ENCODE measurements at regions not wholly inside any gene's neighbourhood (a gene's known extent, or its start where the extent isn't known, plus 50 kb on each side); places are given as distances from the start of the nearest gene placed in this dataset.

DNA sequence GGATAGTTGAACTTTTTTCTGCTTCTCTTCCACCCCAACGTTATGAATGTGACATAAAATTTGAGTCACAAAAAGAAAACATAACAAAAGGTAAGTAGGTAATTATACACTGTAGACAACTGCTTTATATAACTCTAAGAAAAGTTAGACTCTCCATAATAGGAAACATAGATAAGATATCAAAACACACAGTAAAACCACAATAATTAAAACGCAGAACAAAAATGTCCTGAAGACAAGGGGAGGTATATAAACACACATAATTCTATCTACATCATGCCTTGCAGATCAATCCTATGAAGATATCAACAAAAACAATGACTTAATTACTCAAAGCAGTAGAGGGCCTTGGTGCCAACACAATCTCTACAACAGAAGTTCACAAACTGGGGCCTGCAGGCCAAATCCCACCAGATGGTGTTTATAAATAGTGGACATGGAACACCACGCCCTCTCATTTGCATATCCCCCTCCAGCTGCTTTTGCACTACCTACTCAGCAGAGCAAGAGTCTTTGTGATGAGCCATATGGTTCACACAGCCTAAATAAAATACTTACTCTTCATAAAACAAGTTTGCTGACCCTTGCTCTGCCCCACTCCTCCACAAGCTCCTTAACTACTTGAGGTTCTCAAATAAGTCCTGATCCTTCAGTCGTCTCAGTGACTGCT, 254.7 kb downstream of the KLF12 start:
- H2AFZ ChIP-seq (ENCODE audit: low read length, unreplicated experiment) = no peak overlapping the region
- no peaks in the 10 kb centered on the region for H3K4me1 ChIP-seq (ENCODE audit: control insufficient read depth, insufficient read depth, low read length, unreplicated experiment)
- peaks cover 5% of the 10 kb centered on the region; the same call in 1 of the 2 replicates for H3K36me3 ChIP-seq (ENCODE audit: insufficient read depth, low read length)
- H3K27me3 ChIP-seq (ENCODE audit: insufficient read depth, low read length) = no peaks in the 10 kb centered on the region
- H3K4me3 ChIP-seq (ENCODE audit: low read depth, low read length) = no peak overlapping the region
- no peaks in the 10 kb centered on the region for H3K79me2 ChIP-seq (ENCODE audit: control insufficient read depth, insufficient read depth, low read length, unreplicated experiment)
- H3K27ac ChIP-seq (ENCODE audit: low read depth, low read length) = no peak overlapping the region

DNA sequence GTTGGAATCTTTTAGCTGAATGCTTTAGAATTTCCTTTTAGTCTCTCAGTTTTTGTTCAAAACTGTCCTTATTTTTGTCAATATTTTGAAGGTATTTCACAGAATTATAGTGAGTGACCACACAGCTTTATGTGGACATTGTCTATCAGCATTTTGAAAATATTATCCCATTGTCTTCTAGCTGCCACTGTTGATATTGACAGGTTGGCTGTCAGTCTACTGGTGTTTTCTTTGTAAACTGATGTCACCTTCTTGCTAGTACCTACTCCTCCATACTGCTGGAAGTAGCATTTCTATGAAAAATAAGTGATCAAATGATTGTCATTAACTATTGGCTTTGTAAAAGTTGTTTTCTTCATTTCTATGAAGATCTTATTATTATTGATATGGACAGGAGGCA, 256.8 kb downstream of the KLF12 start:
- H3K4me3 ChIP-seq (ENCODE audit: low read depth, low read length) = no peak overlapping the region
- H3K27ac ChIP-seq (ENCODE audit: low read depth, low read length) = no peak overlapping the region
- H3K36me3 ChIP-seq (ENCODE audit: insufficient read depth, low read length) = peaks cover 5% of the 10 kb centered on the region; the same call in 1 of the 2 replicates

DNA sequence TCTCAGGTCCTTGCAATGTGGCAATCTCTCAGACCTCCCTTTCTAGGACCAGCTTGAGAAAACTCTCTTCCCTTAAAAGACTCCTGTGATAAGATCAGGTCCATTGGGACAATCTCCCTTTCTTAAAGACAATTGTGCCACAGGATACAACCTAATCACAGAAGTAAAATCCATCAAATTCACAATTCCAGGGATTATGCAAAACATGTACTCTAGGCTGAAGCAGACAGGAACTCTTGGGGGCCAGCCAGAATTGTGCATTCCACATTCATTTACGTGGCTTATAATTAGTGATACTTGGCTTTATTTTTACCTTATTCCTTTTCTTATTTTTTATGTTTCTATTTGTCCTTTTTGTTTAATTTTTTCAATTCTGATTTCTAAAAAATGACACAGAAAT, 257.9 kb downstream of the KLF12 start:
- Histone ChIP-seq H3K4me1 (ENCODE audit: control insufficient read depth, insufficient read depth, low read length, unreplicated experiment) (peaks cover 14% of the 10 kb centered on the region), H3K4me3 (ENCODE audit: low read depth, low read length) (no peak overlapping the region), H3K27me3 (ENCODE audit: insufficient read depth, low read length) (no peaks in the 10 kb centered on the region), H3K27ac (ENCODE audit: low read depth, low read length) (no peak overlapping the region), H2AFZ (ENCODE audit: low read length, unreplicated experiment) (no peak overlapping the region), H3K36me3 (ENCODE audit: insufficient read depth, low read length) (peaks cover 5% of the 10 kb centered on the region; the same call in 1 of the 2 replicates), H3K79me2 (ENCODE audit: control insufficient read depth, insufficient read depth, low read length, unreplicated experiment) (no peaks in the 10 kb centered on the region)

More for the DNA sequence above, 256.8 kb downstream of the KLF12 start:
- Histone ChIP-seq H2AFZ (ENCODE audit: low read length, unreplicated experiment) (no peak overlapping the region), H3K4me1 (ENCODE audit: control insufficient read depth, insufficient read depth, low read length, unreplicated experiment) (peaks cover 4% of the 10 kb centered on the region), H3K79me2 (ENCODE audit: control insufficient read depth, insufficient read depth, low read length, unreplicated experiment) (no peaks in the 10 kb centered on the region), H3K27me3 (ENCODE audit: insufficient read depth, low read length) (no peaks in the 10 kb centered on the region)

DNA sequence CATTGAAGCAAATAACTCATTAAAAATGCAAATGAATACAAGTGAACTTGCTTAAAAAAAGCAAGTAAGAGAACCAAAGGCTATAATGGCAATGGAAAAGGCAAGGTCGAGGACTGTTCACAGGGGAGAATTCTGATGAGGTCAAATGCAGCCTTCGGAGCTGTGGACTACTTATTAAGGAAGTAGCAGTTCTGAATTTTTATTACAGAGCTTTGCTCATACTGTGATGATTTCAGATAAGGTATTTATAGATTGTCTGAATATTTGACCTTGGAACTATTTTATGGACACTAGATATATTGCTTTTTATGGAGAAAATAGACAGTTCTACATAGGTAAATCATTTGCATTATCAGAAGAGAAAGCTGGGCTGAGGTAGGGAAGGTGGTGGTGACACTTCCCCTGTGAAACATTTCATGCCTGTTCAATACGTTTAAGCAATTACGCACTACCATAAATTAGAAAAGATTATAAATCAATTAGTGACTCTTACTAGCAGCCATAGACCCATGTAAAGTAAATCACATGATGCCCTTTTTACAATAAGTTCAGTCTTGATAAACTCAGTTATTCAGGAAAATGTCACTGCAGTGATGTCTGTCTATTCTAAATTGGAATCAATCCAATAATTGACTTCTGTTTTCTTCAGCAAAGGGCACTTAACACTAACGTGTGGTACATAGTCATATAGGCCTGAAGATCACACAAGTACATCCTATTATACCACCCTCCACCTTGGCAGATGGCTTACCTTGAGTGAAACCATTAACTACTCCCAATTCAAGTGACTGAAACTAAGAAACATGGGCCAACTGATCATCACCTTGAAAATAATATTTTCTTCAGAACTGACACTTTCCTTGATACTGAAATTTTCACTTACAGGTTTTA, 260.0 kb downstream of the KLF12 start:
- Histone ChIP-seq H3K4me1 (ENCODE audit: control insufficient read depth, insufficient read depth, low read length, unreplicated experiment) (peaks cover 32% of the 10 kb centered on the region), H3K4me3 (ENCODE audit: low read depth, low read length) (no peak overlapping the region)

DNA sequence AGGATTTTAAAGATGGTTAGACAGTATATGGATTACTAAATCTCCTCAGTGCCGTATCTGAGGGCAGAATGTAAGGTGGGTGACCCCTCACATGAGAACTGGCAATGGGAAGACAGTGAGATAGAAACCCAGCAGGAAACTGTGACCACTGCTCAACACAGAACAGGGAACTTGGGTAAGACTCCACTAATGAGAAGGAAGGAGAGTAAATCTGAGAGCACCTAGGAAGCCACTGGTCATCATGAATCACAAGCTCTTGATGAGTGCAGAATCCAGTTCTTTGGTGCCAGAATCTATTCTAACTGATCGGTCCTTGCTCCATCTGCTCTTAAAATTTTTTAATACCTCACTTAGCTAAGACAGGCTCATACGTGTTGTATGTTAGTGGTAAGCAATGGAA, 261.8 kb downstream of the KLF12 start:
- Histone ChIP-seq H3K79me2 (ENCODE audit: control insufficient read depth, insufficient read depth, low read length, unreplicated experiment) (no peaks in the 10 kb centered on the region), H2AFZ (ENCODE audit: low read length, unreplicated experiment) (no peak overlapping the region), H3K4me1 (ENCODE audit: control insufficient read depth, insufficient read depth, low read length, unreplicated experiment) (peaks cover 32% of the 10 kb centered on the region)

More for the DNA sequence above, 260.0 kb downstream of the KLF12 start:
- H3K79me2 ChIP-seq (ENCODE audit: control insufficient read depth, insufficient read depth, low read length, unreplicated experiment) = no peaks in the 10 kb centered on the region
- H3K27ac ChIP-seq (ENCODE audit: low read depth, low read length) = no peak overlapping the region
- H3K36me3 ChIP-seq (ENCODE audit: insufficient read depth, low read length) = no peaks in the 10 kb centered on the region
- no peak overlapping the region for H2AFZ ChIP-seq (ENCODE audit: low read length, unreplicated experiment)
- H3K27me3 ChIP-seq (ENCODE audit: insufficient read depth, low read length) = no peaks in the 10 kb centered on the region

DNA sequence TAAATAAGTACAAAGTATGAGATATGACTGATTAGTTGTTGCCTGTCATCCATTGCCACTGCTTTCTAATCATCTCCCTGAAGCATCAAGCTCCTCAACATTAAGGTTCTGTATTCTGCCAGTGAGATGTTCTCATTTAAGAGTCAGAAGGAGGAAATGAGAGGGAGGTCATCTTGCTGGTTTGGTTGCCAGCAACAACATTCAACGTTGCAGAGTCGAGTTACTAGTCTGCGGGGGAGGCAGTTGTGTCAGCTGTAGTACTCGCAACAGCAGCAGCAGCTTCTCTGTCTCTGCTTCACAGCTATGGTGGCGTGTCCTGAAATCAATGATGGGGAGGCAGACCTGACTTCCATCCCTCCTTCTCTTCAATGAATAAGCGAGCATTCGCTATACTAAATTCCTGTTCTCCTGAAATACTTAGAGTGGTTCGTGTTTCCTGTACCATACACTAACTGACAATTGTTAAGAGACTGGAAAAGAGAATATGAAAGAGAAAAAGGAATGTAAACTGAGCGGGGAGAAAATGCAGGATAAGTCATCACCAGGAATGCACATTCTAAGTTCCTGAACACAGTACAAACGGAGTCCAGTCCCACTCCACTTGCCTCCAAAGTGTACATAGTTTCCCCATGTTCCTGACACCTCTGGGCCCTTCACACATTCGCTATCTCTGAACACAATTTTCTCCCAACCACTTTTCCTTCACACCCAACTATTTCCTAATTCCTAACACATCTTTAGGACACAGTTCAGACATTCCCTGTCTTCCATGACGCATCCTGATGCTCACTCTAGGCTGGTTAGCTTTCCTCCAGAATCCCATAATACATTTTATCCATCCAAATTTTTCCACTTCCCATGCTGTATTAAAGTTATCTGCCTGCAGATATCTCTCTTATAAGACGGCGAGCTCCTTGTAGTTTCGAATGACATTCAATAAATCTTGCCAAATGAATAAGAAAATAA, 263.0 kb downstream of the KLF12 start:
- Histone ChIP-seq H3K36me3 (ENCODE audit: insufficient read depth, low read length) (no peaks in the 10 kb centered on the region), H3K4me1 (ENCODE audit: control insufficient read depth, insufficient read depth, low read length, unreplicated experiment) (peaks cover 32% of the 10 kb centered on the region), H3K27me3 (ENCODE audit: insufficient read depth, low read length) (no peaks in the 10 kb centered on the region), H3K27ac (ENCODE audit: low read depth, low read length) (peak overlapping the region; percentile 89), H3K79me2 (ENCODE audit: control insufficient read depth, insufficient read depth, low read length, unreplicated experiment) (no peaks in the 10 kb centered on the region), H3K4me3 (ENCODE audit: low read depth, low read length) (peak overlapping the region; percentile 72), H2AFZ (ENCODE audit: low read length, unreplicated experiment) (no peak overlapping the region)

More for the DNA sequence above, 261.8 kb downstream of the KLF12 start:
- no peaks in the 10 kb centered on the region for H3K27me3 ChIP-seq (ENCODE audit: insufficient read depth, low read length)
- H3K4me3 ChIP-seq (ENCODE audit: low read depth, low read length) = no peak overlapping the region
- no peaks in the 10 kb centered on the region for H3K36me3 ChIP-seq (ENCODE audit: insufficient read depth, low read length)
- H3K27ac ChIP-seq (ENCODE audit: low read depth, low read length) = peak overlapping the region; percentile 89

DNA sequence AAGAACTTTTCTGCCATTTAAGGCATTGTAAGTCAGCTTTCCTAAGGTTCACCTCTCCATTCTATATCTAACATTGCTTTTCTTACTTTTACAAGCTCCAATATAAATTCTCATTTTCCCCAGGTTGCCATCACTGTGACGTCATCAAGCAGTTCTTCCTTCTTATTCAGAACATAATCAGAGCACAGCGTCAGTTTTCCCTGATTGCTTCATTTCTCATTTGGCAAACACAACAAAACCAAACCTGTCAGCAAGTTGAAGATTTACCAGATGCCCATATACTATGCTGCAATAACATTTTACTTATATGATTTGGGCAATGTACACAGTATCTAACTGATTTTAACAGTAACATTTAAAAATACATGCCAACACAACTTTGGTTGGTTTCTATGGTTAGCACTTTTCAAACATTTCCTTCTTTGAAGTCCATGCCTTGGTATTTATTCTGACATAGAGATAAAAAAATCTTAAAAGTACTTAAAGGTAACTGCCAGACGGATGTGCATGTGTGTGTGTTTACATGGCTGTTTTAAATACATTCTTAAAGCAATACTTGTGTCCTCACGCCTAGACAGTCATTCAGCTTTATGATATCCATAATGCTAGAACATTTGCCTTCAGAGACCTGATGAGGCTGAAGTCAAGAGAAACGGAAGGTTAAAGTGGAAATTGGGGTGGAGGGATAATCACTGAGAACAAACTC, 264.0 kb downstream of the KLF12 start:
- Histone ChIP-seq H3K27ac (ENCODE audit: low read depth, low read length) (peak overlapping the region; percentile 89), H3K36me3 (ENCODE audit: insufficient read depth, low read length) (no peaks in the 10 kb centered on the region), H3K79me2 (ENCODE audit: control insufficient read depth, insufficient read depth, low read length, unreplicated experiment) (peaks cover 6% of the 10 kb centered on the region), H3K27me3 (ENCODE audit: insufficient read depth, low read length) (no peaks in the 10 kb centered on the region), H3K4me1 (ENCODE audit: control insufficient read depth, insufficient read depth, low read length, unreplicated experiment) (peaks cover 34% of the 10 kb centered on the region), H2AFZ (ENCODE audit: low read length, unreplicated experiment) (no peak overlapping the region), H3K4me3 (ENCODE audit: low read depth, low read length) (peak overlapping the region; percentile 72; the same call in 1 of the 2 replicates)

DNA sequence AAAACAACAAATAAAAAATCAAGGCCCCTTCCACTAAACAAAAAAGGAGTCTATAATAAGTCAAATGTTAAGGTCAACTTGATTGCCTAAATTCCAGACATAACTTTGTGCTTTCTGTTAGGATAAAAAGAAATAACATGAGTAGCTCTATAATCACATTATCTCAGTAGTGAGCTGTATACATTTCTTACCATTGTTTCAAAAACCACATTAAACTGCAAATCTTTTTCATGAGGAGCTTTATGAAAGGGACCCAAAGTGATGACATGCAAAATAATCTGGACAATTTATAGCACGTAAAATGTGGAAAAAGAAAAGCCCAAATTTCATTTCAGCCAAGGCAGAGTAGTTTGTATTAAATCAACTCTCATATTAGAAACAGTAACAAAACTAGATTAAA, 269.2 kb downstream of the KLF12 start:
- H3K36me3 ChIP-seq (ENCODE audit: insufficient read depth, low read length) = no peaks in the 10 kb centered on the region; the same call in 1 of the 2 replicates
- H2AFZ ChIP-seq (ENCODE audit: low read length, unreplicated experiment) = no peak overlapping the region
- H3K27ac ChIP-seq (ENCODE audit: low read depth, low read length) = no peak overlapping the region
- H3K79me2 ChIP-seq (ENCODE audit: control insufficient read depth, insufficient read depth, low read length, unreplicated experiment) = peaks cover 6% of the 10 kb centered on the region
- H3K4me3 ChIP-seq (ENCODE audit: low read depth, low read length) = no peak overlapping the region
- H3K4me1 ChIP-seq (ENCODE audit: control insufficient read depth, insufficient read depth, low read length, unreplicated experiment) = peaks cover 16% of the 10 kb centered on the region
- H3K27me3 ChIP-seq (ENCODE audit: insufficient read depth, low read length) = no peaks in the 10 kb centered on the region

DNA sequence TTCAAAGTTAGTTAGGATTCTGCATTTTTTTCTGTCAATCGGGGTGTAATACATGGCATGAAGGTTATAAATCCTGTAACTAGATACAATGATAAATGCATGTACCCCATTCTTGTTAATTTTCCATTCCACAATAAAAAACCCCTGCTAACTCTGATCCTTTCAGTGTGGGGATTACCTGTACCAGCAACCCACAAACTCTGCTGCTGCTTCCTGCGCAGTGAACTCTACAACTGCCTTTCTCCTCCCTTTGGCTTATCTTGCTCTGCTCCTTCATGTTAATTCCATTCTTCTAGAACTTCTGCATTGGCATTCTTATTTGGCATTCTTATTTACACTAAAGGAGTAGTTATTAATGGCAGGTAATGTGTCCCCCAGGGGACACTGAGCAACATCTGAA, 273.1 kb downstream of the KLF12 start:
- no peak overlapping the region for H3K27ac ChIP-seq (ENCODE audit: low read depth, low read length)
- peaks cover 10% of the 10 kb centered on the region for H3K4me1 ChIP-seq (ENCODE audit: control insufficient read depth, insufficient read depth, low read length, unreplicated experiment)

More for the DNA sequence above, 273.1 kb downstream of the KLF12 start:
- H3K4me3 ChIP-seq (ENCODE audit: low read depth, low read length) = no peak overlapping the region
- H3K79me2 ChIP-seq (ENCODE audit: control insufficient read depth, insufficient read depth, low read length, unreplicated experiment) = peaks cover 6% of the 10 kb centered on the region
- H3K27me3 ChIP-seq (ENCODE audit: insufficient read depth, low read length) = no peaks in the 10 kb centered on the region
- H2AFZ ChIP-seq (ENCODE audit: low read length, unreplicated experiment) = no peak overlapping the region
- H3K36me3 ChIP-seq (ENCODE audit: insufficient read depth, low read length) = no peaks in the 10 kb centered on the region; the same call in 1 of the 2 replicates
